HG02610 (cell line): ENCODE measurements at regions not wholly inside any gene's neighbourhood (a gene's known extent, or its start where the extent isn't known, plus 50 kb on each side); places are given as distances from the start of the nearest gene placed in this dataset.

Source experiments
- ATAC-seq: cut with Tn5 transposase; IDR thresholded peaks from one replicate; pipeline ENCODE4 v1.9.1; 2021; ENCODE audit warnings: mild to moderate bottlenecking, moderate library complexity; ENCODE audit not compliant: unreplicated experiment

DNA sequence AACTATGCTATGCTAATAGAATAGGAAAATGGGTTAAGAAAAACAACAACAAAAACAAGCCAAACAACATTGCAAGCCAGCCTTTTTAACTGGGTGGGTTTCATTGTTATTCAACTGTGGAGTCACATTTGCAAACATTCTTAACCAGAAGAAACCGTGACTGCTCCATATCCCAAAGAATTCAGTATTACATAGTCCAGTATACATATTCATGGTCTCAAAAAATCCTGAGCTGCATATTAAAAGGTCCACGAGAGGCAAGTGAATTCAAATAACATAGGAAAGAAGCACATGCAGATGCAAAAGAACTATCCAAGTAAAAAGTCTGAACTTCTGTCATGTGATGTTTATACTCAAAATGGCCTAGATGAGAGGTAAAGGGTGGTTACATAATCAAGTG, 179.1 kb upstream of the ETAA1 start:
- no peak for ATAC-seq

DNA sequence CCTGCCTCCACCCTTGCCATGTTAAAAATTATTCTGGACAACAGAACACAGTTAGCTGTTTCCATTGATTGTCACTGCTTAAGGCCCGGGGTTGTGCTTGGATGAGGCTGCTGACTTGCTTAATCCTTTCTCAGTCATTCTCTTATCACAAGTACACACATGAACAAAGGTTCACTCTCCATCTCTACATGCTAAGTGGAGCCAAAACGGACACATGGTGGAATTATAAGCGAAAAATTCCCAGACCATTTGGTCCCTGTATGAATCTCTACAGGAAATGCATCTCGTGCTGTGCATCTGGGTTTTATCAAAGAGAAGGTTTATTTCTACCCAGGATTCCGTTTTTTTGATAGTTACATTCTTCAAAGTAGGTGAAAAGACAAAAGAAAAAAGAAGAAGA, 177.5 kb upstream of the ETAA1 start:
- no peak for ATAC-seq

DNA sequence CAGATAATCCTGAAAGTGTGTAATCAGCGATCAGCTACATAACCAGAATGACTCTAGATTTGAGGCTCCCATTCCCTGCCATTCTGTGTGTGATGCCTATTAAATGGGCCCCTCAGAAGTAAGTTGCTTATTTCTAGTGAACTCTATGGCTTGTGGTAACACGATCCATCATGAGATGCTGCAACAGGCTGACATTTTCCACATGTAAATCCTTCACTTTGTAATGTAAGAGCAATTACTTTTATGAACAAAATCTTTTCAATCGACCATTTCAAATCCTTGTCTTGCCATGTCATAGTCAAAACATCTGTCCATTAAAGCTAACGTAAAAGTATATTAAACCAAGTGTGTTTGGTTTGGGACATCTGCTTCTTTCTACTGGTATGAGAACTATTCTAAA, 175.9 kb upstream of the ETAA1 start:
- no peak for ATAC-seq

DNA sequence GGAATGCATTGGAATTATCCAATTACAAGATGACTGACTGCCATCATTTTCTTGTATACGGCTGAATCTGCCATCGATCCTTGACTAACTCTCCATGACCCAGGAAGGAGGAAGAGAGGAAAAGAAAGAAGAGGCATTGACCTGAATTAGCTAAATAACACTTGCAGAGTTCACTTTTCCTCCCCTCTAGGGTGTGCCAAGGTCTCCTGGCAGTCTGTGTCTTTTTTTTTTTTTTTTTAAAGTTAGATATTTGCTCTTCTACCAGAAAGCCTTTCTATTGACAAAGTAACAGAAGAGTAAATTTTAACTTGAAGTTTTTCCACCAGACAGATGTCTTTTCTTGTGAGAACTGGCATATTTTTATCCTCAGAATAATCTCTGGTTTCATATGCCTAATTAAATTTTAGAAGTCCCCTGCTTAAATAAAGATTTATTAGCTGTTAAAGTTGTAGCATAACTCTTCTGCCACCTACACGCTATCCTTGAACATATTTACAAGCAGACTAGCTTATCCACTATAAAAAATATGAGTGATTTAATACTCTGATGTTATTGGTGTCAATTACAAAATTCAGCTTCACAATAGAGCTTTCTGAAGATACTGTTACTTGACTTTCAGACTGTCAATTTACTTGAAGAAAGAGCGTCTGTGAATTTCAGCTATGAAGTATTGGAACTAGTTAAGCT, 171.7 kb upstream of the ETAA1 start:
- no peak for ATAC-seq

DNA sequence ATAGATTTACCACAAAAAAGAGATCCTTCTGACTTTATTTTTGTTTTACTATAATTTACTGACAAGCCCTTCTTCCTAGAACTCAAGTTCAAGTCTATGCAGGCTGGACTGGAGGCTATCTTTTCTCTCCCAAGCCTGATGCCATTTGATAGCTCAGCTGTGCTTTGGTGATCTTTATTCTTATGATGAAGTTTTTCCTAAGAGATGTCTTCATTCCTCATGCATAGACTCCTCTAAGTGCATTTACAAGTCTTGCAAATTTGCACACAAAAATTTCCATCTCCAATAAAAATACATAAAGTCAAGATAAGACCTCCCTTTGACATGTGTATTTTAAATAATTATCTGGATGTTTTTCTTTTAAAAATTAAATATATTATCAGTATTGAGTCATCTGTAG, 167.4 kb upstream of the ETAA1 start:
- ATAC-seq, result no peak

DNA sequence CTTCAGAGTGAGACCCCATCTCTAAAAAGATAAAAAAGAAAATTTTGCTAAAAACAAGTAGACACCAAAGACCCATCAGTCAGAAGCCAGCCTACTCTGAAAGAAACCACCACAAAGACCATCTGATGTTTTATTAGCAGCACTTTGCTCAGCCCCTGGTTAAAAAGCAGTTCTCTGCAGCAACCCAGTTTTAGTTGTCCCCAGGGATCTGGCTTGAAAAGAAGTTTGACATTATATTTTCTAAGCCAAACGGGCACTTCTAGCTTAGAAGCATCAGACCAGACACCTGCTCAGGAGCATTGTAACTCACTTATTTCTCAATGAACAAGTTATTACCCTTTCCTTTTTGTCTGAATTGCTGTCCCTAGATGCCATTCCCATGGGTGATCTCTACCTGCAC, 164.2 kb upstream of the ETAA1 start:
- ATAC-seq, result no peak

DNA sequence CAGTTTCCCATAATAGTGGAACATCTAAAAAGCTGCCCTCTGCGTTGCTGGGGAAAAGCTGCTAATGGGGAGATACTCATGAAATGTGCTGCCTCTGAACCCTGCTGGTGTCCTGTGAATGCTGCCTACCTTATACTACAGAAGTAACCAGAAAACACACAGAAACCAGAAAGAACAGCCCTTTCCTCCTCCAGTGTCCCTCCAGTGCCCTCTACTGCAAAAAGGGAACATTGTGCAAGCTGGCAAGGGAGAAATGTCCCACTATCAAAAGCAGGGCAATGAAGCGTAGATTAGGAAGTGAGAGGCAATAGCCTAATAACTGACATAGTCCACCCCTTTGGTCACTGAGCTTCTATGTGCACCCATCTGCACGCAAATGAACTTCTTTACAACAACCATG, 162.7 kb upstream of the ETAA1 start:
- ATAC-seq, result no peak

DNA sequence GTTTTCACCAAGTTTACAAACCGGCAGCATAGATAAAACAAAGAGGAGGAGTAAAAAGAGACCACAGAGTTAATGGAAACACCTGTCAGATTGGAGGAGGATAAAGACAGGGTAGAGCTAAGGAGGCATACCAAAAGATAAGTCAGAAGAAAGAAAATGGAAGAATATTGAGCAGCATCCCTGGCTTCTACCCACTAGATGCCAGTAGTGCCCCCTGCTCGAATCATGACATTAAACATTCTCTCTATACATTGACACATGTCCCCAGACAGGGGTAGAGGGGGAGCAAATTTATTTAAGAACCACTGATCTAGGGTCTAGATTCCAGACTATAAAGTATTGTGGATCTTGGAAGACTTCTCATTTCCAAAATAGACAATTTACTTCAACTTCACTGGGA, 159.8 kb upstream of the ETAA1 start:
- ATAC-seq, result no peak

DNA sequence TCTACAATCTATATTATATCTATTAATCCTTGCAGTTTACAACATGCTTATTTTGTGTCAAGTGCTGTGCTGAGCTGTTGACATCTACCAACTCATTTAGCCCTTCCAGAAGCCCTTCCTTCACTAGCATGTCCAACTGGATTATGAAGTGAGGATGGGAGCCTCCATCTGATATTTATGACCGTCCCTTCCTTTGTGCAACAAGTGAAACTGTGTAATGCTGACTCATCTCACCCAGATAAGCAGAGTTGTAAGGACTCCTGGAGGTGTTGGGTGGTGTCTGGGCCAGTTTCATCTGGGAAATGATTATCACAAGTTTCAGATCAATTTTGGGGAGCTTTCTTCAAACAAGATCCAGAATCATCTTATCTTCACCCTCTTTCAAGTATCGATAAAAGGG, 156.6 kb upstream of the ETAA1 start:
- no peak for ATAC-seq

DNA sequence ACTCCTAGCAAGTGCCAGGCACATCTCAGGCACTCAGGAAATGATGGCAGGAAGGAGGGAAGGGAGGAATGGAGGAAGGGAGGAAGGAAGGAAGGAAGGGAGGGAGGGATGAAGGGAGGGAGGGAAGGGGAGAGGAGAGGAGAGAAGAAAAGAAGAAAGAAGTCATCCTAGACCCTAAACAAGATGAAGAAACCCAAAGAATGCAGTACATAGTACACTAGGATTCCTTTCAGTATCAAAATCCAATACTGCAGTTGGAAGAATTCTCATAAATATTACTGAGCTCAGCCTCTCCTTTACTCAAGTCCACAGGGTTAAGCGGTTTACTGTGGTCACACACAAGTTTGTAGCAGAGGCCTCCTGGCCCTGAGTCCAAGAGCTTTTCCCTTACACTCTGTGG, 155.7 kb upstream of the ETAA1 start:
- no peak for ATAC-seq

DNA sequence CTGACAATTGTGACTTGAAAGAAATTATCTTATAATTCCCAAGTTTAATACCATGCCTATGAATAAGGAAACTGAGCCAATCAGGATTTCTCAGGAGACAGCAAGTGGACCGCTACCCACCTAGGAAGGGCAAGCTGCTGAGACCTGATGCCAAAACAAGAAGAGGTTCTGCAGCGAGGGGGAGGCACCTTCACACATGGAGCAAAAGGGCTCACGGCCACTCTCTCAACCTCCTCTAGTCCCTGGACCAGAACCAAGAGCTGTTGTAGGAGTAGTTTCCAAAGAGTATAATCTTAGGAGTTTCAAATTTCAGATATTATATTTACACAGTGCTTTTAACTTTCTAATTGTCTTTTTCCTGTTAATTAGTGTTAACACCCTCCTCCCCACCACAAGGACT, 154.7 kb upstream of the ETAA1 start:
- no peak for ATAC-seq

DNA sequence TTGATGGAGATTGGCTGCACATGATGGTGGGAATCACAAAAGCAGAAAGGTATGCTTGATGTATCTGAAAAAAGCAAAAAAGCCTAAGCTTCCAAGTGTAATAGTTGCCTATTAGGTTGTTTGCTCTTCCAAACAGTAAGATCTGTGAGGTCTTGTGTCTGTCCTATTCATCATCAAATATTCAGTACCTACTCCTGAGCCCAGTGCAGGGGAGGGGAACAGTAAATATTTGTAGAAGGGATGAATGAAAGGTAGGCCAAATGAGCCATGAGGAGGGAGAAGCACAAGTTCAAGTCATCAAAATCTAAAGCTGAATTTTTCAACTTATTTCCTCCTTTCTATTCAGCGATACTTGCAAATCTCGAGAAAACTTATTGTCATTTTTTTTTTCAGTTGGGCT, 153.2 kb upstream of the ETAA1 start:
- ATAC-seq, result no peak

DNA sequence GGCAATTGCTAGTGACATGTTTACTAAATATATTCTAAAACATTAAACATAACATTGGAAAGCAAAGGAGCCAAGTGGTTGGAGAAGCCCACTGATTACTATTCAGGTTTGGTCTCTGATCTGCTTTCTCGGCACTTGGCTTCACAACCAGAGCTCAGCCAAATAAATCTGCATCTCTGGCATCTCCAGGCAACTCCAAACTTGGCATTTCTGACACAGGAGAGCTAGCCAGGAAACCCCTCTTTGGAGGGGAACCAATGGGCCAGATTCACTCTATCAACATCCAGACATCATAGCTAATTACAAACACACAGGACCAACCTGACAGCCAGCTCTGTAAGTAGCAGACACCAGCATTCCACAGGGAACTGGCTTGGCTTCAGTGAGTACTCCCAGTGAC, 150.3 kb upstream of the ETAA1 start:
- no peak for ATAC-seq

DNA sequence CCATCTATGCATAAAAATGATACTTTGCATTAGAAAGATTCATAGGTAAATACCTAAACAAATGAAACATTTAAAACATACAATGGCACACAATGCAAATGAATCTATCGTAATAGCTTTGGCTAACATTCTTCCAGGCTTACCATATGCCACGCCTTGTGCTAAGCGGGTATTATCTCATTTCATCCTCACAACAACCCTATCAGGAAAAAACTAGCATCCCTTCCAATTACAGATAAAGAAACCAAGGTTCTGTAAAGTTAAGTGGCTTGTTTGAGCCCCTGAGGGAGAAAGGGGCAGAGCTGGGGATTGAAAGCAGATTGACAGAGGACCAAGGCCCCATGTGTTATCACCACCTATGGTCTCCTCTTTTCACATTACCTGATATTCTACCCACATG, 145.4 kb upstream of the ETAA1 start:
- no peak for ATAC-seq

DNA sequence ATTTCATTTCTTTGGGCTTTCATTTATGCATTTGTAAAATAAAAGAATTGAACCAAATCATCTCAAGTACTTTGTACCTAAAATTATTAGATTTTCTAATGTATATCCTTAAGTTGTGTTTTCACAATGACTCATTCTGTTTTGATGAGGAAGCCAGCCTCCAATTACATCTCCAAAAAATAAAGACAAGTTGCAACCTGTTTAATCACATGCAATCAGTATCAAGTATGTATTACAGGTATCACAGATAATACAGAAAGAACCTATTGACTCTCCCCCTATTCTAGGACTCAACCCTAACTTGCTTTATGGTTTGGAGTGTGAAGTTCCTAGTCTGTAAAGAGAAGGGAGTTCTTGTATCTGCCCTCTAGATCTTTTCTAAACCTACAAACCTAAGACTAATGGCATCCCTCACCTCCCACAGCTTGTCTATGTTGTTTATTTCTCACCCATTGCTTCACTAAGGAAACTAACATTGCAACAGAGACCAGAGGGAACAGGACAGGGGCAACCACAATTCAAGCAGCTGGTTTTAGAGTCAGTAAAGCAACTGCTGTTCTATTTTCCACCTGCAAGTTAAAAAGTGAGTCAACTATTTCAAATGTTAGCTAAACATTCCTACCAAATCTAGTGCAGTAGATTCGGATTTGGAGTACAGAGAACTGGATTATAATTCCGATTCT, 141.1 kb upstream of the ETAA1 start:
- no peak for ATAC-seq

DNA sequence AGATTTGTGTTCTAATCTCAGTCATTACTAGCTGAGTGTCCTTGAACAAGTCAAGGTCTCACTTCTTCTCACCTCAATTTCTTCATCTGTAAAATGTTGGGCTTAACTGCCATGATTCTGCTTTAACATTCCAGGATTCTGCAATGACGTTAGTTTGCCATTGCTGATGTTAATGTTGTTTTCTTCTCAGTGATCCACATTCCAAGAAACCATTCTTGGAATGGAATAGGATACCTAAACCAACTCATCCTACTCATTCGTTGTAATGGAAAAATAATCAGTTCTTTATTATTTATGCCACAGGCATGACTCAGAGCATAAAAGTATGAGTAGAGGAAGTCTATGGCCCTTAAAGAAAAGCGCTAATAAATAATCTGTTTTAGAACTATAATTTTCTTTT, 140.2 kb upstream of the ETAA1 start:
- ATAC-seq, result no peak

DNA sequence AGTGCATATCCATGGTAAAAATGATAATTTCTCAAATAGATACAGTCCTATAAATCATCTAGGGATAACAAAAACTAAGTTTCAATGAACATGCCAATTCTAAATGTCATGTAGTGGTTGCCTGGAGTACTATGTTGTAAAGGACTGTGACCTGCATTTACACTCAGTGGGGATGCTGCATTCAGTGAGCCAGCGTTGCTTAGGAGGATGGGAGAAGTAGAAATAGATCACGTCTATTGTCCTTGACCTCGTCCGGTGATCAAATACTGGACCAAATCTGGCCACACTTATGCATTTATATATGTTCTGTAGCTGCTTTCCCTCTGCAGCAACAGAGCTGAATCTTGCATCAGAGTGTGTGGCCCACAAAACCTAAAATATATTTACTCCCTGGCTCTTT, 139.0 kb upstream of the ETAA1 start:
- no peak for ATAC-seq

DNA sequence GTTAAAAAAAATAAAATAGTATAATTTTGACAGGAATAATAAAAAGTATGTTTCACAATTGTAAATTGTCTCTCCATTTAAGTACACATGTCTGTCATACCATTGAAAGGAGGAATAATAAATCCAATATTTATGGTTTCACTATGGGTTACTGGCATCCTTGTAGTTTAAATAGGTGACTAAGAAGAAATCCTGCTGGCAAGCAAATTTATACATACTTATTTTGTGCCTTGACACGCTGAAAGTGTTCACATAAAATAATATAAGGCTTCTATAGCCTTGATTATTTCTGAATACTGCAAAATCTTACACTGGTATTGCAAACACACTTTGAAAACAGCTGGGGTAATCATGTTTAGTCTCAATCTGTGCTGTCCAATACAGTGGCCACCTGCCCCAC, 138.3 kb upstream of the ETAA1 start:
- no peak for ATAC-seq

DNA sequence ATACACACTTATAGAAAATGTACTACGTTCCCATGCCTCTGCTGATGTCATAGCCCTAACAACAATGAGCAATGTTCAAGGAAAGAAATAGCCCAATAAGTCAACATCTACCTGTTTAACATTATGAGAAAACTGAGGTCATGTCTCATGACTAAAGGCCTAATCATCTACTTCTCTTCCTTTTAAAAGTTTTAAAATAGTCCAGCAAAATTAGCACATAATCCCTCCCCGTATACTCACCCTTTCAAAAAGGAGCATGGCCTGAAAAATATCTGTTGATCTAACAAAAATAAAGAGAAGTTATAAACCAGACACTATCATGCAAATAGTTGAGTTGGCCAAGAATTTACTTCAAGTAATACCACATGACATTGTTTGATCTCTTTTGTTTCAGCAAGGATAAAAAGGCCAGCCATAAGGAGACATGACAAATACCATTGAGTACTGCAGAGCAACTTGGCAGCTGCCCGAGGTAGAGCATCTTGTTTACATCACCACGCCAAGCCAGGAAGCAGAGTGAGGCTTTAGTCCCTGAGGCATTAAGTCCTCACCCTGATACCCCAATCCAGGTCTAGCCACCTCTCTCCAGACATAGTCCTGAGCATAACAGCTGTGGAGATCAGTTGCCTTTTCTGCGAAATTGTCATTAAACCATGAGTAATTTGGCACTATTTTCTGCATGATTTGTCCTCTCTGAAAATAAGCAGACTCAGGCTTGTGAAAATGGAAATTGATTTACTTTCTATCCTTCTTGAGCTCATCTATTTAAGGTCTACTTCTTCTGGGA, 137.4 kb upstream of the ETAA1 start:
- no peak for ATAC-seq

DNA sequence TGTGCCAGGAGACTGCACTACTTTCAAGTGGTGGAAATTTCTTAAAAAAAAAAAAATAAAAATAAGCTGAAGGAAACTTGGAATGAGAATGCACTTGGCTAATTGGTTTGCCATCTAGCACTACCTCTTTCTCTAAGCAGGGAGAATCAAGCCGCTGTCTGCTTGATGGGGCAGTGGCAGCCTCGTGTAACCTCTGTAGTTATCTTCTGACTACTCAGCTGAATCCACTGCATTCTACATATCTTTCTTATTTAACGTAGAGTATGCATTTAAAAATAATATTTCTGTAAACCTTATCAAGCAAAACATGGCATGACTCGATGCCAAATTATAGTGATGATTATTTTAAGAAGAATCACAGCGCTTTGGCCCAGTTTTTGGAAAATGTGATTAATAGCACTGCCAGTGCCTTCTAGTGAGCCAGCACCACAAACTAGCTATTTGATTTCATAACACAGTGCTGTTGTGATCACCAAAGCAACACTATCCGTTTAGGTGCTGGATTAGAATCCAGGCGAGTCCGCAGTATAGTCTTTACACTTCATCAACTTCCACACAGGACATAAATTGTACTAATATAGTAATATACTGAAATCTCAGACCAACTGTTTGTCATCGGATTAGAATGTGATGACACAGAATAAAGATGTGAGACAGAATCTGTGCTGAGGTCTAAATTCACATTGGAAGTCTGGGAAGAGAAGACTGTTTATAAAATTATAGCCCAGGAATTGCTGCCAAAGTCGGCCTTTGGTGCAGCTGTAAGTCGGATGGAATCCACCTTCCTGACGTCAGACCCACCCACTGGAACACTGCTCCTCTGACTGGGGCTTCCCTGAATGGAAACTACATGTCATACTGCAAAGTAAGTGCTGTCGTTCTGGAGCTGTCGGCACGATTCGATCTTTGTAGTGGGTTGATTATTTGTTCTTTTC, 136.5 kb upstream of the ETAA1 start:
- no peak for ATAC-seq

DNA sequence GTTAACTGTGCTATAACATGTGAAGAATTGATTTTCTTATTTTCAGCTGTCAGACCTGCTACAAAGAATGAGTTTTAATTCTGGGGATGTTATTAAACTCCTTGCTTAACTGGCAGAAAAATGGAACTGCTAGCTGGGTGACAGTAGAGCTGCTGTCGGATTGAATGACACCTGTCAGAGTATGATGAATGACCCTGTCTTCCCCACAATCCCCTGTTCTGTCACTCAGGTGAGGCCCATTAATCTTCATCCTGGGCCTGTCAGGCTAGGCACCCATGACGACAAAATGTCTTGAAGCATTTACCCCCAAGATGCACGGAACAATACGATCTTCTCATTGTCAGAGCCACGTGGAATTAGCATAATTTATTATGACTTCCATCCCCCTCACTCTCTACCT, 129.9 kb upstream of the ETAA1 start:
- ATAC-seq, result no peak
